H1 (cell line): ENCODE measurements at regions not wholly inside any gene's neighbourhood (a gene's known extent, or its start where the extent isn't known, plus 50 kb on each side); places are given as distances from the start of the nearest gene placed in this dataset.

Experiments used
- CTCF ChIP-seq, 3 experiments: IDR thresholded peaks; 1 replicate in 2 of 3; 2 replicates in 1 of 3; pipeline versions ENCODE4 v1.5.1 to v1.6.1; 2011; ENCODE audit warnings: low read length in 3 of 3, mild to moderate bottlenecking in 3 of 3, inconsistent platforms in 2 of 3, low read depth in 1 of 3, moderate library complexity in 1 of 3; ENCODE audit not compliant: insufficient read depth in 1 of 3; ENCODE audit errors: control extremely low read depth in 1 of 3
- FOSL1 ChIP-seq: IDR thresholded peaks from 2 replicates; pipeline ENCODE4 v1.6.1; 2011; ENCODE audit warnings: mild to moderate bottlenecking, low read depth, low read length, moderate library complexity; ENCODE audit not compliant: insufficient read depth
- POLR2A ChIP-seq, 2 experiments: IDR thresholded peaks; 1 replicate in 1 of 2; 2 replicates in 1 of 2; pipeline ENCODE4 v1.6.1; 2011; ENCODE audit warnings: low read depth in 2 of 2, low read length in 2 of 2, mild to moderate bottlenecking in 2 of 2; ENCODE audit errors: control extremely low read depth in 1 of 2
- RAD21 ChIP-seq, 2 experiments: IDR thresholded peaks in 1 of 2; conservative IDR thresholded peaks in 1 of 2; 2 replicates each; pipeline ENCODE4 v1.6.1; 2011; ENCODE audit warnings: low read depth in 2 of 2, low read length in 2 of 2, improper control_type of control experiment in 1 of 2, inconsistent platforms in 1 of 2, mild to moderate bottlenecking in 1 of 2, moderate library complexity in 1 of 2
- RFX5 ChIP-seq: IDR thresholded peaks from 2 replicates; pipeline ENCODE4 v1.6.1; 2011; ENCODE audit warnings: low read depth, low read length, improper control_type of control experiment, borderline replicate concordance
- SUZ12 ChIP-seq: fragments of 200-600 bp; sonication (generic); IDR thresholded peaks from 2 replicates; pipeline ENCODE4 v1.6.1; 2012; ENCODE audit warnings: mild to moderate bottlenecking, inconsistent platforms, low read length, moderate library complexity, mixed read lengths
- YY1 ChIP-seq: IDR thresholded peaks from 2 replicates; pipeline ENCODE4 v1.6.1; 2011; ENCODE audit warnings: low read depth, mild to moderate bottlenecking, low read length

GRCh38 chr10:34890939-34891338 is 75.8 kb upstream of the PARD3 start:
- TF ChIP-seq YY1, result no peak
- TF ChIP-seq RFX5, result no peak
- TF ChIP-seq CTCF (IDR thresholded peaks at IDR 0.05; ENCODE audit: control extremely low read depth in 1 of 3, insufficient read depth in 1 of 3, low read depth in 1 of 3, low read length in 3 of 3), result no peak
- no peak for TF ChIP-seq RAD21 (IDR thresholded peaks at IDR 0.05 in 1 of 2, conservative IDR thresholded peaks at IDR 0.05 in 1 of 2; ENCODE audit: low read depth in 2 of 2, low read length in 2 of 2)
- TF ChIP-seq FOSL1, result no peak
- no peak for TF ChIP-seq POLR2A (IDR thresholded peaks at IDR 0.05; ENCODE audit: control extremely low read depth in 1 of 2, low read depth in 2 of 2, low read length in 2 of 2)
- no peak for TF ChIP-seq SUZ12
